Thyroid gland (tissue), 4 donors: ENCODE measurements at regions not wholly inside any gene's neighbourhood (a gene's known extent, or its start where the extent isn't known, plus 50 kb on each side); places are given as distances from the start of the nearest gene placed in this dataset.

Experiments used
- CTCF ChIP-seq, 6 experiments: fragments of 200-600 bp in 3 of 6; fragments of 450-650 bp in 3 of 6; sonication (generic) in 3 of 6; IDR thresholded peaks; one replicate each; pipeline ENCODE4 v1.5.1; 2016 to 2019; ENCODE audit warnings: antibody characterized with exemption in 6 of 6, mild to moderate bottlenecking in 2 of 6, inconsistent platforms in 1 of 6, moderate library complexity in 1 of 6
- POLR2A ChIP-seq, 2 donors: fragments of 450-650 bp; IDR thresholded peaks; one replicate each; pipeline ENCODE4 v1.6.1; 2017; ENCODE audit warnings: antibody characterized with exemption in 2 of 2, mild to moderate bottlenecking in 2 of 2, moderate library complexity in 1 of 2

- no peak for TF ChIP-seq POLR2A (IDR thresholded peaks at IDR 0.05)
- TF ChIP-seq CTCF (IDR thresholded peaks at IDR 0.05) = no peak
Observed at GRCh38 chr14:35220920-35221319, 71.3 kb upstream of the PSMA6 start.
